ENCODE measurements at regions not wholly inside any gene's neighbourhood (a gene's known extent, or its start where the extent isn't known, plus 50 kb on each side); places are given as distances from the start of the nearest gene placed in this dataset.

DNA sequence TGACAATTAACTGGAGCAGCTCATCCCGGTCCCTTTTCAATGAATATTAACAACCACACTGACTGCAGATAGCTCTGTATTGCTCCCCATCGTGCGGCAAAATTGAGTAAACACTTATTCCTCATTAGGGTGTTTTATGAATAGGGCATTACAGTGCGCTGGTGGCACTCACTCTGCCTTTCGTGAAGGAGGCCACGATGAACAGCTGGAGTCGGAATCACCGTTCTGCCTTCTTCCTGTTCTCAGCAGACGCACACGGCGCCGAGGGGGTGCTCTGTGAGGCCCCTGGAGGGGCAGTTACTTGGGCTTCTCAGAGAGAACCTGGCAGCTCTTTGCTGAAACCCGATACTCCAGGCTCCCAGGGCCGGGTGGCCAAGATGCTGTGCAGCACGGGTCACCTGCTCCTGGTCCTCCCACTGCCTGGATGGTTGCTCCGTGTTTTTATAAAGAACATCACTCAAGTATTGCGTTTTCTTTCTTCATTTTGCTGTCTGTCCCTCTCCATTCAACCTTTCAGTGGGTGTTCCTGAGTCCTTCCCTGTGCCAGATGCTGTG lies 241.9 kb downstream of the GLRX3 start (continued):
- TF ChIP-seq, protein P1, sequence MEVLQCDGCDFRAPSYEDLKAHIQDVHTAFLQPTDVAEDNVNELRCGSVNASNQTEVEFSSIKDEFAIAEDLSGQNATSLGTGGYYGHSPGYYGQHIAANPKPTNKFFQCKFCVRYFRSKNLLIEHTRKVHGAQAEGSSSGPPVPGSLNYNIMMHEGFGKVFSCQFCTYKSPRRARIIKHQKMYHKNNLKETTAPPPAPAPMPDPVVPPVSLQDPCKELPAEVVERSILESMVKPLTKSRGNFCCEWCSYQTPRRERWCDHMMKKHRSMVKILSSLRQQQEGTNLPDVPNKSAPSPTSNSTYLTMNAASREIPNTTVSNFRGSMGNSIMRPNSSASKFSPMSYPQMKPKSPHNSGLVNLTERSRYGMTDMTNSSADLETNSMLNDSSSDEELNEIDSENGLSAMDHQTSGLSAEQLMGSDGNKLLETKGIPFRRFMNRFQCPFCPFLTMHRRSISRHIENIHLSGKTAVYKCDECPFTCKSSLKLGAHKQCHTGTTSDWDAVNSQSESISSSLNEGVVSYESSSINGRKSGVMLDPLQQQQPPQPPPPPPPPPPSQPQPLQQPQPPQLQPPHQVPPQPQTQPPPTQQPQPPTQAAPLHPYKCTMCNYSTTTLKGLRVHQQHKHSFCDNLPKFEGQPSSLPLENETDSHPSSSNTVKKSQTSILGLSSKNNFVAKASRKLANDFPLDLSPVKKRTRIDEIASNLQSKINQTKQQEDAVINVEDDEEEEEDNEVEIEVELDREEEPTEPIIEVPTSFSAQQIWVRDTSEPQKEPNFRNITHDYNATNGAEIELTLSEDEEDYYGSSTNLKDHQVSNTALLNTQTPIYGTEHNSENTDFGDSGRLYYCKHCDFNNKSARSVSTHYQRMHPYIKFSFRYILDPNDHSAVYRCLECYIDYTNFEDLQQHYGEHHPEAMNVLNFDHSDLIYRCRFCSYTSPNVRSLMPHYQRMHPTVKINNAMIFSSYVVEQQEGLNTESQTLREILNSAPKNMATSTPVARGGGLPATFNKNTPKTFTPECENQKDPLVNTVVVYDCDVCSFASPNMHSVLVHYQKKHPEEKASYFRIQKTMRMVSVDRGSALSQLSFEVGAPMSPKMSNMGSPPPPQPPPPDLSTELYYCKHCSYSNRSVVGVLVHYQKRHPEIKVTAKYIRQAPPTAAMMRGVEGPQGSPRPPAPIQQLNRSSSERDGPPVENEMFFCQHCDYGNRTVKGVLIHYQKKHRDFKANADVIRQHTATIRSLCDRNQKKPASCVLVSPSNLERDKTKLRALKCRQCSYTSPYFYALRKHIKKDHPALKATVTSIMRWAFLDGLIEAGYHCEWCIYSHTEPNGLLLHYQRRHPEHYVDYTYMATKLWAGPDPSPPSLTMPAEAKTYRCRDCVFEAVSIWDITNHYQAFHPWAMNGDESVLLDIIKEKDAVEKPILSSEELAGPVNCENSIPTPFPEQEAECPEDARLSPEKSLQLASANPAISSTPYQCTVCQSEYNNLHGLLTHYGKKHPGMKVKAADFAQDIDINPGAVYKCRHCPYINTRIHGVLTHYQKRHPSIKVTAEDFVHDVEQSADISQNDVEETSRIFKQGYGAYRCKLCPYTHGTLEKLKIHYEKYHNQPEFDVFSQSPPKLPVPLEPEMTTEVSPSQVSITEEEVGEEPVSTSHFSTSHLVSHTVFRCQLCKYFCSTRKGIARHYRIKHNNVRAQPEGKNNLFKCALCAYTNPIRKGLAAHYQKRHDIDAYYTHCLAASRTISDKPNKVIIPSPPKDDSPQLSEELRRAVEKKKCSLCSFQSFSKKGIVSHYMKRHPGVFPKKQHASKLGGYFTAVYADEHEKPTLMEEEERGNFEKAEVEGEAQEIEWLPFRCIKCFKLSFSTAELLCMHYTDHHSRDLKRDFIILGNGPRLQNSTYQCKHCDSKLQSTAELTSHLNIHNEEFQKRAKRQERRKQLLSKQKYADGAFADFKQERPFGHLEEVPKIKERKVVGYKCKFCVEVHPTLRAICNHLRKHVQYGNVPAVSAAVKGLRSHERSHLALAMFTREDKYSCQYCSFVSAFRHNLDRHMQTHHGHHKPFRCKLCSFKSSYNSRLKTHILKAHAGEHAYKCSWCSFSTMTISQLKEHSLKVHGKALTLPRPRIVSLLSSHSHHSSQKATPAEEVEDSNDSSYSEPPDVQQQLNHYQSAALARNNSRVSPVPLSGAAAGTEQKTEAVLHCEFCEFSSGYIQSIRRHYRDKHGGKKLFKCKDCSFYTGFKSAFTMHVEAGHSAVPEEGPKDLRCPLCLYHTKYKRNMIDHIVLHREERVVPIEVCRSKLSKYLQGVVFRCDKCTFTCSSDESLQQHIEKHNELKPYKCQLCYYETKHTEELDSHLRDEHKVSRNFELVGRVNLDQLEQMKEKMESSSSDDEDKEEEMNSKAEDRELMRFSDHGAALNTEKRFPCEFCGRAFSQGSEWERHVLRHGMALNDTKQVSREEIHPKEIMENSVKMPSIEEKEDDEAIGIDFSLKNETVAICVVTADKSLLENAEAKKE (CRISPR knock-in tag; IDR thresholded peaks at IDR 0.05): no peak
- TF ChIP-seq EZH2phosphoT487 (IDR thresholded peaks at IDR 0.05; ENCODE audit: unreplicated experiment): no peak
- no peak for TF ChIP-seq NANOG (IDR thresholded peaks at IDR 0.05; ENCODE audit: borderline replicate concordance)

DNA sequence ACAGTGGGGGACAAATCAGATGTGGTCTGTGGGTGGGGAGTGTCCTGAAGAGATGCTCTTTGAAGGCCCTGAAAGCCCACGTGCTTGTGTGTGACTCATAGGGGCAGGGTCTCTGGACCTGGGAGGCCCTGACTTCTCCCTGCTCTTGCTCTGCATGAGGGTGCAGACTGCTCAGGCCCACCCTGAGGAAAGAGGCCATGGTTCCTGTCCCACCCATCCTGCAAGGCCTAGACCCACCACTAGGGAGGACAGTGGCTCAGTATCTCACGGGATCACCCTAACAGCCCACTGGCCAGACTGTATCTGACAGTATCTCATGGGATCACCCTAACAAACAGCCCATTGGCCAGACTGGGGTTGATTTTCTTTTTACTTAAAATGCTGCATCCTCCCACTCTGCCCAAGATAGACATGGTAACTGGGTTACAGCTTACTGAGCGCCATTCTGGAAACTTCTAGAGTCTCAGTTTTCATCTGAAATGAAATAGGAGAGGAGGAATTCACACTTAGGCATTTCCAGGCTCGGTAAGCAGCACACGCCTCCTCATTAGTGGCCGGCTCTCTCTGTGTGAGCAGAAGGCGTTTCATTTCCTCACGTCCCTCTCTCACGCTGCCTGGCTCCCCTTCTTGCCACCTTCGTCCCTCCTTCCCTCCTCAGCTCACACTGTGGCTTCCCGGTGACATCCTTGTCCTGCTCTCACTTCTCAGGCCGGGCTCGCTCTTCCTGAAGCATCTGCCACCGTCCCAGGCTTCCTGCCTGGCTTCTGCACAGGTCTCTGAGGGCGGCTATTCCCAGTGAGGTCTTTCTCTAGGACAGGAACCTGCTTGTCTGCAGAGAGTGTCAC lies 242.6 kb downstream of the GLRX3 start:
- H3K4me1 Mint-ChIP-seq: no peaks in the 10 kb centered on the region
- no peaks in the 10 kb centered on the region for H3K9me2 ChIP-seq (ENCODE audit: insufficient read depth)
- H3K4me2 ChIP-seq: no peak overlapping the region
- H3F3A ChIP-seq (replicated peaks; ENCODE audit: low read depth): no peaks in the 10 kb centered on the region
- no peaks in the 10 kb centered on the region for H4K20me1 ChIP-seq (replicated peaks; ENCODE audit: insufficient read depth)
- H3K27me3 Mint-ChIP-seq (ENCODE audit: insufficient read depth, low read depth, poor library complexity): peaks cover 2% of the 10 kb centered on the region
- H2AFZ ChIP-seq: no peak overlapping the region
- H3K27ac Mint-ChIP-seq: no peak overlapping the region
- H3K4me3 Mint-ChIP-seq: no peak overlapping the region
- no peak for ATAC-seq
- H3K36me3 Mint-ChIP-seq (ENCODE audit: low read depth): peaks cover 41% of the 10 kb centered on the region; the same call in 2 of the 3 replicates
- H3K27ac ChIP-seq (ENCODE audit: low read depth): no peak overlapping the region
- H3K27me3 ChIP-seq (ENCODE audit: insufficient read depth): no peaks in the 10 kb centered on the region
- DNase-seq (ENCODE audit: low spot score): no peak
- H3K79me2 ChIP-seq (replicated peaks; ENCODE audit: insufficient read depth): no peaks in the 10 kb centered on the region
- no peak overlapping the region for H3K4me3 ChIP-seq
- H3K4me1 ChIP-seq (ENCODE audit: insufficient read depth): no peaks in the 10 kb centered on the region
- peaks cover 100% of the 10 kb centered on the region for H3K9me3 Mint-ChIP-seq
- no peaks in the 10 kb centered on the region; the same call in 1 of the 2 replicates for H3K36me3 ChIP-seq (ENCODE audit: insufficient read depth)
- TF ChIP-seq ZNF331 (CRISPR knock-in tag; IDR thresholded peaks at IDR 0.05; ENCODE audit: low read depth) (no peak), EZH2phosphoT487 (IDR thresholded peaks at IDR 0.05; ENCODE audit: unreplicated experiment) (no peak), EZH2 (IDR thresholded peaks at IDR 0.05; ENCODE audit: low read depth, unreplicated experiment) (no peak), STAT1 (IDR thresholded peaks at IDR 0.05; ENCODE audit: unreplicated experiment) (no peak), ZNF114 (CRISPR knock-in tag; IDR thresholded peaks at IDR 0.05) (no peak), POLR2AphosphoS5 (IDR thresholded peaks at IDR 0.05; ENCODE audit: low read depth) (no peak)
- TF ChIP-seq, protein P1 (CRISPR knock-in tag; IDR thresholded peaks at IDR 0.05): no peak

Data from GM23338 (cell line).